PFSK-1 (cell line): ENCODE measurements at regions not wholly inside any gene's neighbourhood (a gene's known extent, or its start where the extent isn't known, plus 50 kb on each side); places are given as distances from the start of the nearest gene placed in this dataset.

Experiments used
- FOXP2 ChIP-seq: optimal IDR thresholded peaks from 2 replicates; pipeline ENCODE3; 2011; ENCODE audit warnings: borderline replicate concordance, control low read depth, inconsistent platforms; ENCODE audit not compliant: insufficient read depth; ENCODE audit errors: extremely low read length, extremely low read depth
- POLR2AphosphoS5 ChIP-seq: IDR thresholded peaks from 2 replicates; pipeline ENCODE4 v1.6.1; 2012; ENCODE audit warnings: low read depth, mild to moderate bottlenecking, control low read depth, low read length, moderate library complexity
- SIN3A ChIP-seq: IDR thresholded peaks from 2 replicates; pipeline ENCODE4 v1.6.1; 2012; ENCODE audit warnings: mild to moderate bottlenecking, low read length, moderate library complexity, borderline replicate concordance; ENCODE audit not compliant: insufficient read depth
- TAF1 ChIP-seq: IDR thresholded peaks from 2 replicates; pipeline ENCODE4 v1.6.1; 2012; ENCODE audit warnings: low read length, control low read depth, borderline replicate concordance; ENCODE audit not compliant: insufficient read depth
- TF ChIP-seq, protein P1 (sequence below), 2 experiments: IDR thresholded peaks; 2 replicates each; pipeline versions ENCODE4 v1.6.1 to v1.8.0; 2011 to 2012; ENCODE audit warnings: low read depth in 2 of 2, low read length in 2 of 2, control low read depth in 1 of 2, inconsistent platforms in 1 of 2, mild to moderate bottlenecking in 1 of 2, moderate library complexity in 1 of 2; ENCODE audit not compliant: insufficient read depth in 1 of 2

GRCh38 chr7:114007386-114007785 is 88.6 kb upstream of the PPP1R3A start:
- TF ChIP-seq TAF1 (no peak), POLR2AphosphoS5 (no peak), SIN3A (no peak), FOXP2 (no peak)
- TF ChIP-seq, protein P1, sequence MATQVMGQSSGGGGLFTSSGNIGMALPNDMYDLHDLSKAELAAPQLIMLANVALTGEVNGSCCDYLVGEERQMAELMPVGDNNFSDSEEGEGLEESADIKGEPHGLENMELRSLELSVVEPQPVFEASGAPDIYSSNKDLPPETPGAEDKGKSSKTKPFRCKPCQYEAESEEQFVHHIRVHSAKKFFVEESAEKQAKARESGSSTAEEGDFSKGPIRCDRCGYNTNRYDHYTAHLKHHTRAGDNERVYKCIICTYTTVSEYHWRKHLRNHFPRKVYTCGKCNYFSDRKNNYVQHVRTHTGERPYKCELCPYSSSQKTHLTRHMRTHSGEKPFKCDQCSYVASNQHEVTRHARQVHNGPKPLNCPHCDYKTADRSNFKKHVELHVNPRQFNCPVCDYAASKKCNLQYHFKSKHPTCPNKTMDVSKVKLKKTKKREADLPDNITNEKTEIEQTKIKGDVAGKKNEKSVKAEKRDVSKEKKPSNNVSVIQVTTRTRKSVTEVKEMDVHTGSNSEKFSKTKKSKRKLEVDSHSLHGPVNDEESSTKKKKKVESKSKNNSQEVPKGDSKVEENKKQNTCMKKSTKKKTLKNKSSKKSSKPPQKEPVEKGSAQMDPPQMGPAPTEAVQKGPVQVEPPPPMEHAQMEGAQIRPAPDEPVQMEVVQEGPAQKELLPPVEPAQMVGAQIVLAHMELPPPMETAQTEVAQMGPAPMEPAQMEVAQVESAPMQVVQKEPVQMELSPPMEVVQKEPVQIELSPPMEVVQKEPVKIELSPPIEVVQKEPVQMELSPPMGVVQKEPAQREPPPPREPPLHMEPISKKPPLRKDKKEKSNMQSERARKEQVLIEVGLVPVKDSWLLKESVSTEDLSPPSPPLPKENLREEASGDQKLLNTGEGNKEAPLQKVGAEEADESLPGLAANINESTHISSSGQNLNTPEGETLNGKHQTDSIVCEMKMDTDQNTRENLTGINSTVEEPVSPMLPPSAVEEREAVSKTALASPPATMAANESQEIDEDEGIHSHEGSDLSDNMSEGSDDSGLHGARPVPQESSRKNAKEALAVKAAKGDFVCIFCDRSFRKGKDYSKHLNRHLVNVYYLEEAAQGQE (IDR thresholded peaks at IDR 0.05; ENCODE audit: insufficient read depth in 1 of 2, low read depth in 2 of 2, low read length in 2 of 2): no peak
